Stimulated activated CD4-positive, alpha-beta T cell treated with anti-CD3 and anti-CD28 coated beads, Interleukin-12 subunit alpha, Interleukin-12 subunit beta, amount 100 ng/mL, for 4 hours (primary cell): ENCODE measurements at regions not wholly inside any gene's neighbourhood (a gene's known extent, or its start where the extent isn't known, plus 50 kb on each side); places are given as distances from the start of the nearest gene placed in this dataset.

Source experiments
- DNase-seq: peaks from one replicate; pipeline ENCODE4 v3.0.0-alpha.2; 2020

DNA sequence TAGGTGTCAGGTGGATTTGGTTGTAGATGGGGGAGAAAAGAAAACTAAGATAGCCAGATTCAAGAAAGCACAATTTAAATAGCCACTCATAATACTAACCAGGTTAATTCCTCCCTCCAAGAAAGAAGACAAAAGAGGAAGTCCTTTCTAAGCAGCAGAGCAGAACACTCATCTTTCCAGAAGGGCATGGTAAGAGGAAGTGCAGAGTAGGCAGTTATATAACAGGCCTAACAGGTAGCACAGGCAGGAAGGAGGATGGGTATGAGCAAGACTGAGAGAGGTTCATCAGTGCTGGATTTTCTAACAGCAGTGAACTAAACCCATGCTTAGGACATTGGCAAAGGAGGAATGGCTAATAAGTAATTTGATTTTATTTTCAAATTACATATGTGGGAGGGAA, 517.5 kb downstream of the PLPP3 start:
- DNase-seq, result no peak

DNA sequence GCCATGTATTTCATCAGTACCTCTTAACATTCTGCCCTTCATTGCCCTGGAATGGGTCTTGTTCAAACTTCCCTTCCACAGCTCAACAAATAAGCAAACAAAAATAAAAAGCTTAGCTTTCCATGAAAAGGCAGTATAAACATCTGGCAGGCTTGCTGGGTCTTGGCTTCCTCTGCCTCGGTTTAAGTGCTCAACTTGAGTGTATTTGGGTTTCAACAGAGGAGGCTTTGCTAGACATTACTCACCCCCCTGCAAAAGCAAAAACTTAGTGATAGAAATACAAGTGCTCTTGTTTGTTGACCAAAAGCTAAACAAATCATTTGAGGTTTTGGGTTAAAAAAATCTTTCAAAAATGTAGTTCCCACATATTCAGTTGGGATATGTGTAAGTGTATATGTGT, 518.5 kb downstream of the PLPP3 start:
- no peak for DNase-seq

DNA sequence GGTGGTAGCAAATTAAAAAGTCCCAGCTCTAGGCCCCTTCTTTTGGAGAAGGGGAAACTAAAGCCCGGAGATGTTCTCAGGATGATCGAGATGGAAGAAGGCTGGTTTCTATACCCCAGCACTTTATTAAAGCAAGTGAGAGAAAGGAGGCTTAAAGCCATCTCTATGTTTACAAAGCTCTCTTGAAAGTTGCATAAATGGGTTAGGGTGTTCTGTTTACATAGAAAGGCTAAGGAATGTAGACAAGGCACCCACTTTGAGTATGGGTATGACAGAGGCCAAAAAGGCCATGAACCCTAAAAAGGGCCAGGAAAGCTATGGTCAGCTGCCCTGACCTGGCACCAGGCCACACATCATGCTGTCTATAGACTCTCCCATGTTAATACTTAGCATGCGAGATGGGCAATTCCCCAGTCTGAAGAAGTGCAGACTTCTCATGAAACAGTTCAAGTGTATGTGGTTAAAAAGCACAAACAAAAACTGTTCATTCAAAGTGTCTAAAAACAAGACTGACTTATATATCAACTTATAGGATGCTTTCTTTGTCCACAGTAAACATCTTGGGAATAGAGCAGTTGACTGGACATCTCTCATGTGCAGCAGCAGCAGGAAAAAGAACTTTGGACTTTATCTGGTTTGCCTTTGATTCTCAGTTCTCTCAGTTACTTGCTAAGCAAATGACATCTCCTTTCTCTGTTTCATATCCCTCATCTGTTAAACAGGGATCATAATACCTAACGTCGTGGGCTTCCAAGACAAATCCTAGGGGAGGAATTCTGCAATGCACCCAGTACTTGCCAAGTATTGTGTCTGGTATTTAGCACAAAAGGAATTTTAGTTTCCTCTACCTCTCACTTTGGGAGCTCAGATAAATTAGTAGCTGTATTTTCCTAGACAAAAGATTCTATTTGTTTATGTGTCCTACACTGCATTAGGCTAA, 521.6 kb downstream of the PLPP3 start:
- DNase-seq, result no peak

DNA sequence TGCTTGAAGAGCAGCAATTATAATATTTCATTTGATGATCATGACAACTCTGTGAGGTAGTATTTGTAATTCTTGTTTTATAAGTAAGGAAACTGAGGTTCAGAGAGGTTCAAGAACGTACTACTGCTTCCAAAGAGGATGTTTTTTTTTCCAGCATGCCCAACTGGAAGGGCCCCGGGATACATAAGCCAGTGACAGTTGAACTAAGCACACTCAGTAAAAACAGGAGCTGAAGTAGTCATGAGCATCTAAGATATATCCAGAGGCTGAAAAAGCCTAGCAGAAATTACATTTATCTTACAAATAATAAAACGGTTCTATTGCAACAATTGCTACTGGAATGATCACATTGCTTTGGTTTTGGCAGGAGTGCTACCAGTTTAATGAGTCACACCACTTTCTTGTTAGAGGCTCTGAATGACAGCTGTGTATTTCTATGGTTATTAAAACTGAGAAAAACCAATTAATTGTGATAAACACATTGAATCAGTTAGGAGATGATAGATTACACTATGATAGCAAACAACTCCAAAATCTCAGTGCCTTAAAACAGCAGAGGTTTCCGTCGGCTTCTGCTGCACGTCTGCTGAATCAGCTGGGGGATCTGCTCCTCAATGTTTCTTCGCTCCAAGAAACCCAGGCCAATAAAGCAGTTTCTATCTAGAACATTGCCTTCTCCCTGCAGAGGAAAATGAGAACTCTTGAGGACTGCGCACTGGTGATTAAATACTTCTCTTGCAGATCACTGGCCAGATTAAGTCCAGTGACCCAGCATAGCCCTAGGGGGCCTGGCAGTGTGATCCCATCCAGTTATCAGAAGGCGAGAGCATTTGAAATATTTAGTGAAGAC, 522.7 kb downstream of the PLPP3 start:
- DNase-seq, result no peak

DNA sequence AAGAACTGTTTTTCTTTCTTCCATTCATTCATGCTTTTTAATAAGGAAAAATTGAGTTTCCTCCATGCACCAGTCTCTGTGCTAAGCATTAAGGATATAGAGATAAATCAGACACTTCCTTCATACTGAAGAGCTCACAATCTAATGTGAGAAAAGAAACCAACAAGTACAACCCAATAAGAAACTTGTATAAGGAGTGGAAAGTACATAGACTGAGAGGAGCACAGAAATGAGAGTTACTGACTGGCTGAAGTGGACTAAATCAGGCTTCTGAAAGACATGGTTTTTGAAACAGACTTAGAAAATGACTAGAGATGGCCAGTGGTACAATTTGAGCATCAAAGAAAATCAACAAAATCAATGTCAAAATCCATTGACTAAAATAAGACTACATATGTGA, 524.4 kb downstream of the PLPP3 start:
- no peak for DNase-seq

DNA sequence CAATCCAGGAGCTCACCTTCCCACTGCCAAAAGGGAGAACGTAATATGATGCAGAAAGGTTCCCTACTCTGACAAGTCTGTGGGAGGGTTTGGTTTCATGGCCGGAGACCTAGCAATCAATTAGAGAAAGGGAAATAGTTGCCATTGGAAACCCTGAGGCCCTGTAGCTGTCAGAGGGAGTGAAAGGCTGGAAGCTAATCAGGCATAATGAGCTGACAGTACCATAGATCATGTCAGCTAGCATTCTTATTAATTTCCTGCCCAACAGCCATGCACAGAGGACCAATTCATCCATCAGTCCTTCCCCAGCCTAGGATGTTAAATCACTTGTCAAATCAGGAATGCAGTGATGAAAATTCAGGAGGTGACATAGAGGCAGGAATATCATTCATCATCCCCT, 527.3 kb downstream of the PLPP3 start:
- DNase-seq, result no peak

DNA sequence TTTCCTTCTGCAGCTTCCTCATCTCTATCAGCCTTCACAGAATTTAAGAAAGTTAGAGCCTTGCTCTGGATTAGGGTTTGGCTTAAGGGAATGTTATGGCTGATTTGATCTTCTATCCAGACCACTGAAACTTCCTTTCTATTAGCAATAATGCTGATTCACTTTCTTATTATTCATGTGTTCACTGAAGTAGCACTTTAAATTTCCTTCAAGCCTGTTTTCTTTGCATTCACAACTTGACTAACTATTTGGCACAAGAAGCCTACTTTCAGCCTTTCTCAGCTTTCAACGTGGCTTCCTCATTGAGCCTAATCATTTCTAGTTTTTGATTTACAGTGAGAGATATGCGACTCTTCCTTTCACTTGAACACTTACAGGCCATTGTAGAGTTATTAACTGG, 528.5 kb downstream of the PLPP3 start:
- DNase-seq, result no peak

DNA sequence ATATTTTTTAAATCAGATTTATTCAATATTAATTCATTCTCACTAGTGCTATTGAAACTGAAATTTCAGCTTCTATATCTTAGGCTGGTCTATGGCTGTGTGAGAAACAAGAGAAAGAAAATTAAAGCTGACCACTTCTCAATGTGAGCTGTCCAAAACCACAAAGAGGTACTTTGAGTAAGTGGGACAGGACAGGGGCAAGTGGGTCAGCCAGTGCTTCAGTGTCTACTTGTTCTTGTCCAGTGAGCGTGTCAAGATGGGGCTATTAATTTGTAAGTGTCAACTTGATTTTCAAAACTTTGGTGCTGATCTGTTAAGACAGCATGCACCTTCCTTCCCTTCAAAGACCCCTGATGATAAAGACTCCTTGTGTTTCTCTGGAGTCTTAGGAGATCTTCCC, 533.9 kb downstream of the PLPP3 start:
- DNase-seq, result no peak

DNA sequence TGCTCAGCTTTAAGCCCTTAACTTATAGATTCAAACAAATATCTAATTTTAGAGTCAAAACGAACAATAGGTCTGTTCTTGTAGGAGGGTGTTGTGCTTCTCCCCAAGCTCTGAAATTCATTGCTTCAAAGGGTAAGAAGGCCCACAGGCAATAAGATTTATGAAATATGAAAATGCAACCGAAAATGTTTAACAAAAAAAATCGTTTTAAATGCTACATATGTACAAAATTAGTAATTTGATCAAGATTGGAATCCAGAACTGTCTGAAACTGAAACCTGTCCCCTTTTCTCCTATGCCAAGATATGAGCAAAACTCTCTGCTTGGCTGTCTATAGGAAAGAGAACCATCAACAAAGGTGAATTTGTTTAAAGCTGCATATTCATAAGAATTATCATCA, 534.3 kb downstream of the PLPP3 start:
- no peak for DNase-seq

DNA sequence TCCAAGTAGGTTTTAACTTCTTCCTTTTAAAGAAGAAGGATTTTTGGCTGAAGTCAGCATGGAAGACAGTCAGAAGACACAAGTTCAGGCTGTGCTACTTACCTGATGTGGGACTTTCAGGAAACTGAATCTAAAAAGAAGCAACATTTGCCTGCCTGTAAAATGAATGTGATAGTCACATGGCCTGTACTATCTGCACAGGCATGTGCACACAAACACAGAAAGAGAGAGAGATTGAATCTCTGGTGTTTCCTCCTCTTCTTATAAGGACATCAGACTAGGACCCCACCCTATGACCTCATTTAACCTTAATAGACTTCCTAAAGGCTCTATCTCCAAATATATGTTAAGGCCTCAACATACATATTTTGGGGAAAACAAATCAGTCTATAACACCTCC, 542.9 kb downstream of the PLPP3 start:
- no peak for DNase-seq

DNA sequence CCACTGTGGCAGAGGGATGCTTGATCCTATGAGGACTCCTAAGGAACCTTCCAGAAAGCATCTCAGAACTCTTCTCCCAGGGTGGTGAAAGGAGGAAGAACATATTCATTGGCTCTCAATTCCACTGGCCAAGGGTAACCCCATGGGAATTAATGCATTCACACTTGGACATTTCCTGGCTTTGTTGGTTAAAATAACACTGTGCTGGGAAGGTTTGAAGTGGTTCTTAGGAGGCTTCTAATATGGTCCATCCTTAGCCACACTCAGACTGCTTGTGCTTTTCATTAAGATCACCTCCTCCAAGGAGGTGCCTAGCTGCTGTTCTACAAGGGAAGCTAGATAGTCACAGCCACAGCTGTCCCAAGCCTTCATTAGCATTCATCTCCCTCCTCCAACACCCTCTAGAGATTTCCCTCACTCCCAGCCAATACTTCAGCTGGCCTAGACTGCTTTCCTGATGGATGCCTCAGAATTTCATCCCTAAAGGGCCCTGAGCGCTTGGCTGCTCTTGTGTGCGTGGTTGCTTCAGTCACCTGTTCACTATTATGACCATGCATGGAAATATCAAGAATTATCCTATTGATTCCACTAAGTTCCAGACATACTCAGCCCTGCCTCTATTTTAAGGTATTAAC, 544.4 kb downstream of the PLPP3 start:
- DNase-seq, result no peak

DNA sequence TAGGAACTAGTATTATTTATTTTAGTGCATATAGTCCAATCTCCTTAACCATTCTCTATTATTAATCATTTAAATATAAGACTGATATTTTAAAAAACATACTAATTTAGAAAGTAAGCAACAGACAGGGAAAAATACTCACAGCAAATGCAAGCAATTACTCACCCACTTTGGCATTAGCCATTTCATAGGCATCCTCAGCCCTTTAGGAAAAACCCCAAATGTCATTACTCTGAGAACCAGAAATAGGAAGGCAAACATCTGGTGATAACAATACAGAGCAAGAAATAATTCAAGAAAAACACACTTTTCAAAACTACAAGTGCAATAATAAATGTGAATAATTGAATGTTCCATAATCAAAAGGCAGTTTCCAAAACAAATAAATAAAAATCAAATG, 545.1 kb downstream of the PLPP3 start:
- DNase-seq, result no peak

DNA sequence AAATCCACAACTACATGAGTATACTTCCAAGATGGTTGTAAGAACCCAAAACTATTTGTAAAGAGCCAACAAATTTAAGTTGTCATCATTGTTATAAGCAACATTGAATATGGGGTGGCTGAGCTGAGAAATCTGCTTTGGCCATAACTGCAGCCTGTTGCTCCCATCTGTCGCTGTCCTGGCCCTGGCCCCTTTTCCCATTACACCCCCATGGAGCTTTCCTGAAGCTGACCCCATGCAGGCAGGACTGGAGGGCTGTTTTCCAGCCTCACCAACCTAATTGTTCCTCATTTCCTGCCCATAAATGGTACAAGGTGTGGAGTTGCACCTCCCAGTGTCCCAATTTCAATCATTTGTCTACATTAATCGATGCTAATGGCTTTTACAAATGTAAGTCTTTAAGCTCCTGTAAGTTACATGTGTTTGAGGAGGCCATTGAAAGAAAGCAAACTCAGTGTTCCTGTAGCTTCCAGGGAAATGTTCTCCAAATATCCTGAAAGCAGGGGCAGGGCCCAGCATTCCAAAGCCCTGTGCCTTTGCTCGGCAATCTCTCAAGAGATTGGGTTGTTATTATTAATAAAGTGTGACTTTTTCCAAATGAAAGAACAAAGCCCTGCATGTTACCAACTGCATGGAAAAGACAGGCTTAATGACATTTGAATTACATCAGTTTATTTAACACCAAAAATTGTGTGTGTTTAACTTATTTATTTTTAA, 545.9 kb downstream of the PLPP3 start:
- no peak for DNase-seq

DNA sequence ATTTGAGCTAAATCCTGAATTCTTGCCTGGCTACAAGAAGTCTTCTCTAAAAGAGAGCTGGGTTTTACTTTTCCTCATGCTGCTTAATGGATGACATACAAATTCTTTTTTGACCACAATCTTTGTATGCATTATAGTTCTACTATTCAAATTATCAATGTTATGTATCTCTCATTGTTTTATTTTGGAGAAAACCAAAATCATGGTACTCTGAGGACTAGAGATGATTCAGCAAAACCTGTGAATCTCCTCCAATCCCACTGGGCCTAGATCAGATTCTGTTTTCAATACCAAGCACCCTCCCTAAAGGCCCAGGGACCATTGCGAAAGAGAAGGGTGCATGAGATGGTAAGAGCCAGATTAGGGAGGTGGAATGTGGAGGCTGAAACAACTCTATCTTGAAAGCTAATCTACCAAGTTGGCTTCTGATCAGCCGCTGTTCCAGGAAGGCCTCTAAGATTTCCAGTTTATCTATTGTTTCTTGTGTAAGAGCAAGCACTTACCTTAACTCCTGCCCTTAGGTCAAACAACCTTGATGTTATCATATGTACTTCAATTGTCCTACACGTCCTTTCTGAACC, 547.2 kb downstream of the PLPP3 start:
- DNase-seq, result no peak

DNA sequence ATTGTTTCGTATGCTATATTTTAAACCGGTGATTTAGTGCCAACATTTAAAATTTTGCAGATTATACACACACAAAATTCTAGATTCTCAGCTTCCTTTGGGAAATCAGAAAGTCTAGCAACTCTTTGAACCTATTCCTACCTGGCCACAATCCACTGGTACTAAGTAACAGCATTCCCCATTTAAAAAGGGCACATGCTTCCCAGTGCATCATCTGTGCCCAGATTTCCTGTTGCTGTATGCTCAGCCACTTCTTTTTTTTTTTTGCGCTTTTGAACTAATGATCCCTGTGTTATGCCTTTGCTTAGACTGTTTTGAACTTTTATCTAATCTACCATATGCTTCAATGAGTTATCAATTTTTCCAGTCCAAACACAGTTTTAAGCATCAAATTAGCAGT, 548.4 kb downstream of the PLPP3 start:
- DNase-seq, result no peak

DNA sequence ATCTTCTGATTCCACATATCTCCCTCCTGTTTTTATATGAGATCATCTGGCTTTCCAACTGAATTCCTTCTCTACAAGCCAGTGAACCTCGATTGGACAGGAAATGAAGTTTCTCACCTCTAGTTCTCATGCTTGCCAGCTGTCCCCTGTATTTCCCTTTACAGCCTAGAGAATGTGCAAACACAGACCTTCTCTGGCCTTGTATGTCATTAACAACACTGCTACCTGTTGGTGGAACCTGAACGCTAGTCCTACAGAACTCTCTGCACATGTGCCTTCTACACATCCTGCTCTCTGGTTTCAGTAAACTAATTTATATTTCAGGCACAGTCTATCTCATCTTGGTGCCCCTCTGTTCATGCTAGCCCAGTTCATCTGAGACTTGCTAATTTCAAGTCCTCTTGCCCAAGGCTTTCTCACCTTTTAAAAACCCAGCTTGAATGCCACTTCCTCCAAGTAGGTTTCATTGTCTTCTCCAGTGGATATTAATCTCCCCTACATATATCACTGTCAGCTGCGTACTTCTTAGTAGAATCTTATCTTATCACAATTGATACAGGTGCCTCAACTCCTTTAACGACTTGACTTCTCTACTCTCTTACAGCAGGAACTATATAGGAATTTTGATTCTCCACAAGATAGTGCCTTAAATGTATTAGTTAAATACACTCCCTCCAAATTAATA, 549.9 kb downstream of the PLPP3 start:
- DNase-seq, result no peak

DNA sequence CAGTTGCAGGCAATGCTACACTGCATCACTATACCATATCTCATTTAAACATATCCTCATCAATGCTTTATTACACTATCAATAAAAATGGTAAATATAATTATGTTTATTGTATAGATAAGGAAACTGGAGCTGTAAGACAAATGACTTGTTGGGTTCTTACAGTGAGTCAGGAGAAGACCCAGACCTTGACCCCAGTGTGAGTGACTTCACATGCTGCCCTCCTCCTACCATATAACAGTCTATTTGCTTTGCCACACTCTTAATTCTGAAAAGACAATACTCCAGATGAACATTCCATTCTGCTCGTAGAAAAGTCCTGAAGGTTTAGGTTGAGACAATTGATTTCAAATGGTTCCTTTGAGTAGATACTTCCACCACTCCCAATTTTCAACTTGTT, 550.5 kb downstream of the PLPP3 start:
- no peak for DNase-seq

DNA sequence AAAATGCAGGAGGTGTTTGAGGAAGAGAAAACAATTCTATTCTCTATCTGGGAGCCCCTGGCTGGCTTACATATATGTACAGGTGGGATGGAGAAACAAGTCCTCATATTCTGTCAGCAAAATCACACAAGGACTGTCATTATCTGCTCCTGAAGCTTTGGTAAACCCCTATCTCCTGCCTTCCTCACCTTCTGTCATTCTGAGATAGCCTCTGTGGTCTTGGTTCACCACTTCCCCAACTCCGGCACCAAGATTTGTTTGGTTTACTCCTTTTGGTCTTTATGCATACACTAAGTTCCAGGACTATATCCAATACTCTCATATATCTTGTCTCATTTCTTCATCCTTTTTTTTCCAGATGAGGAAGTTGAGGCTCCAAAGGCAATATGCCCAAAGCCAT, 551.1 kb downstream of the PLPP3 start:
- no peak for DNase-seq

DNA sequence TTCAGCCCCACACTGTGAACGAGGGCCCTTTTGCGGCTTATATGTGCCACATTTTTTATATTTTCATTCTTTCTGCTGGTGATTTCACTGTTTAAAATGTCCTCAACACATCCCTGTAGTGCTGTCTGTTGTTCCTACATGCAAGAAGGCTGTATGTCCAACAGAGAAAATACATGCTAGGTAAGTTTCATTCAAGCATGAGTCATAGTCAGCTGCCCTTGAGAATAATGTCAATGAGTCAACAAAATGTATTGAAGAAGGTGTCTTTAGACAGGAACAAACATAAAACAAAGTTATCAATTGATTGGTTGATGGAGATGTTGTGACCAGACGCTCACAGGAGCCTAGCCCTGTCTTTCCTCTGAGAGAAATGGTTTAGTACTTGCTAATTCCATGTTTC, 553.4 kb downstream of the PLPP3 start:
- no peak for DNase-seq

DNA sequence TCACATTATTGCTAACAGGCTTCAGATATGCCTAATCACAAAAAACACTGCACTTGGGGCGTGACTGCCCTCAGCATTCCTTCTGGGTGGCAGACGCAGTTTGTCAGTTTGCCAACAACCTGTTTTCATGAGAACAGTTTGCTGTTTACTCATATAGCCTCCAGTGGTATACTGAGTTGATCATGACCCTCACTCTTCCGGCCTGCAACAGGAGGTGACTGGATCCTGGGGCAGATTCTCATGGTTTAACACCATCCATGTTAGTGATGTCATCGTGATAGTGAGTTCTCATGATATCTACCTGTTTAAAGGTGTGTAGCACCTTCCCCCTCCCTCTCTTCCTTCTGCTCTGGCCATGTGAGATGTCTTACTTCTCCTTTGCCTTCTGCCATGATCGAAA, 555.2 kb downstream of the PLPP3 start:
- DNase-seq, result no peak

DNA sequence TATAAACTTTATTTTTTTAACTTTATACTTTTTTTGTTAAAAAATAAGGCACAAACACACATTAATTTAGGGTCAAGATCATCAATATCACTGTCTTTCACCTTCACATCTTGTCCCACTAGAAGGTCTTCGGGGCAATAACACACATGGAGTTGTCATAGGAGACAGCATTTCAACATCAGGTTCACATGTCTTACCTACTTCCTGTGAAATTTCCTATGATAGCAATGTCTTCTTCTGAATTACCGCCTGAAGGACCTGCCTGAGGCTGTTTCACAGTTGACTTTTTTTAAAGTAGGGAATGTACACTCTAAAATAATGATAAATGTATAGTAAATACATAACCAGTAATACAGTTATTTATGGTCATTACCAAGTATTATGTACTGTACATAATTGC, 559.4 kb downstream of the PLPP3 start:
- no peak for DNase-seq

DNA sequence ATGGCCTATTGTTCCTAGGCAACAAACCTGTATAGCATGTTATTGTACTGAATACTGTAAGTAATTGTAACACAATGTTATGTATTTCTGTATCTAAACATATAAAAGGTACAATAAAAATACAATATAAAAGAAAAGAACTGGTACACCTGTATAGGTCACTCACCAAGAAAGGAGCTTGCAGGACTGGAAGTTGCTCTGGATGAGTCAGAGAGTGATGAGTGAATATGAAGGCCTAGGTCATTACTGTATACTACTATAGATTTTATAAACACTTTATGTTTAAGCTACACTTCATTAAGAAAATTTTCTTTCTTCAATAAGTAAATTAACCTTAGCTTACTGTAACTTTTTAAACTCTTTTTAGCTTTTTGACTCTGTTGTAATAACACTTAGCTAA, 559.9 kb downstream of the PLPP3 start:
- DNase-seq, result no peak
